Stimulated activated CD8-positive, alpha-beta memory T cell treated with anti-CD3 and anti-CD28 coated beads, Interleukin-12 subunit alpha, Interleukin-12 subunit beta, amount 100 ng/mL, for 1 hour (primary cell): ENCODE measurements at regions not wholly inside any gene's neighbourhood (a gene's known extent, or its start where the extent isn't known, plus 50 kb on each side); places are given as distances from the start of the nearest gene placed in this dataset.
"Not testable (repeated sequence)": the region's sequence is repeated elsewhere in the genome, so short reads cannot be mapped to it uniquely, and the experiment has no call there.

Experiments used
- DNase-seq: peaks from one replicate; pipeline ENCODE4 v3.0.0-alpha.2; 2020; ENCODE audit warnings: low read depth

- DNase-seq = no peak
Observed at GRCh38 chr13:71214357-71214756, 652.6 kb downstream of the DACH1 start.

GRCh38 chr13:71213252-71213821 is 653.7 kb downstream of the DACH1 start:
- no peak for DNase-seq

GRCh38 chr13:71210861-71211260 is 656.1 kb downstream of the DACH1 start:
- no peak for DNase-seq

- DNase-seq = no peak
Observed at GRCh38 chr13:71209217-71209616, 657.8 kb downstream of the DACH1 start.

- not testable (repeated sequence) for DNase-seq
Observed at GRCh38 chr13:71184583-71184982, 682.4 kb downstream of the DACH1 start.

GRCh38 chr13:71183352-71183751 is 683.7 kb downstream of the DACH1 start:
- DNase-seq = not testable (repeated sequence)

GRCh38 chr13:71171740-71172139 is 695.3 kb downstream of the DACH1 start:
- DNase-seq = no peak

- no peak for DNase-seq
Observed at GRCh38 chr13:71169180-71169579, 697.8 kb downstream of the DACH1 start.

GRCh38 chr13:71156550-71156949 is 710.5 kb downstream of the DACH1 start:
- DNase-seq = no peak

- DNase-seq = no peak
Observed at GRCh38 chr13:71149498-71150363, 717.3 kb downstream of the DACH1 start.

- no peak for DNase-seq
Observed at GRCh38 chr13:71149046-71149445, 718.0 kb downstream of the DACH1 start.

GRCh38 chr13:71148396-71148795 is 718.6 kb downstream of the DACH1 start:
- no peak for DNase-seq

GRCh38 chr13:71144883-71145282 is 722.1 kb downstream of the DACH1 start:
- DNase-seq = no peak

- DNase-seq = no peak
Observed at GRCh38 chr13:71137101-71137500, 729.9 kb downstream of the DACH1 start.

- no peak for DNase-seq
Observed at GRCh38 chr13:71124230-71124629, 742.8 kb downstream of the DACH1 start.

- DNase-seq = no peak
Observed at GRCh38 chr13:71118779-71119364, 748.1 kb downstream of the DACH1 start.

GRCh38 chr13:71117920-71118319 is 749.1 kb downstream of the DACH1 start:
- no peak for DNase-seq

- DNase-seq = no peak
Observed at GRCh38 chr13:71115301-71115700, 751.7 kb downstream of the DACH1 start.

GRCh38 chr13:71096421-71096820 is 770.6 kb downstream of the DACH1 start:
- no peak for DNase-seq

GRCh38 chr13:71090990-71091389 is 776.0 kb downstream of the DACH1 start:
- no peak for DNase-seq

- no peak for DNase-seq
Observed at GRCh38 chr13:71089056-71089455, 777.9 kb downstream of the DACH1 start.

GRCh38 chr13:71087432-71087831 is 779.6 kb downstream of the DACH1 start:
- DNase-seq = no peak

GRCh38 chr13:71087006-71087405 is 780.0 kb downstream of the DACH1 start:
- no peak for DNase-seq
